SH-SY5Y (cell line): ENCODE measurements at regions not wholly inside any gene's neighbourhood (a gene's known extent, or its start where the extent isn't known, plus 50 kb on each side); places are given as distances from the start of the nearest gene placed in this dataset.

ENCODE experiments used
- GATA2 ChIP-seq: IDR thresholded peaks from 2 replicates; pipeline ENCODE4 v1.6.1; 2011; ENCODE audit warnings: mild to moderate bottlenecking, low read depth, low read length
- GATA3 ChIP-seq: IDR thresholded peaks from 2 replicates; pipeline ENCODE4 v1.6.1; 2011; ENCODE audit warnings: low read depth, mild to moderate bottlenecking, low read length, moderate library complexity

GRCh38 chr2:144666032-144666431 lies 146.1 kb upstream of the ZEB2 start:
- TF ChIP-seq GATA2, result no peak
- no peak for TF ChIP-seq GATA3
